ENCODE measurements at regions not wholly inside any gene's neighbourhood (a gene's known extent, or its start where the extent isn't known, plus 50 kb on each side); places are given as distances from the start of the nearest gene placed in this dataset.
A peak's percentile ranks its signal among the peaks of the same experiment; 100 is the strongest.

- DNase-seq (ENCODE audit: low read depth): no peak
Measured at GRCh38 chr3:109804697-109805096, 467.4 kb upstream of the DPPA4 start.

- peak; percentile 86 for DNase-seq (ENCODE audit: low read depth)
Measured at GRCh38 chr3:109806929-109807328, 469.6 kb upstream of the DPPA4 start.

DNA sequence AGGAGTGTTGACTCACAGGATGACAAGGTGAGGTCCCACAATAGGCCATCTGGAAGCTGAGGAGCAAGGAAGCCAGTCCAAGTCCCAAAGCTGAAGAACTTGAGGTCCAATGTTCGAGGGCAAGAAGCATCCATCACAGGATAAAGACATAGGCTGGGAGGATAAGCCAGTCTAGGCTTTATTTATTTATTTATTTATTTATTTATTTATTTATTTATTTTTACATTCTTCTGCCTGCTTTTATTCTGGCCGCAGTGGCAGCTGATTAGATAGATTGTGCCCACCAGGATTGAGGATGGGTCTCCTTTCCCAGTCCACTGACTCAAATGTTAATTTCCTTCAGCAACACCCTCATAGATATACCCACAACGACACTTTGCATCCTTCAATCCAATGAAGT, 472.2 kb upstream of the DPPA4 start:
- no peak for DNase-seq (ENCODE audit: low read depth)

DNA sequence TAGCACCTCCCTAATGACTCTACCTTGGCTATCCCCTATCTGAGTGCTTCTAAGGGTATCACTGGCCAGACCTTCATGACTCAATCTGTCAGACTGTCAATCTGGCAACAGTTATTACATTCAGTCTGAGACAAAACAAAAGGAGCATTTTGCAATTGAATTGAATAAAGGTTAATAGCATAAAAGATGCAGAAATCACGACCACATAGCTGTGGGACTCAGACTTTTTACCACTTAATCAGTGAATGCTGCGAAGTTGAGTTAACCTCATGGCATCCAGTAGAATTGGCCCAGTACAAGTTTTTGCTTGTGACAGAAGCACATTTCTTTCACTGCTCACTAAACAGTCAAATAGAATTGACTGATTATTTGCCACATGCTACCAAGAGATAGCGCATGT, 480.7 kb upstream of the DPPA4 start:
- DNase-seq (ENCODE audit: low read depth): no peak

DNA sequence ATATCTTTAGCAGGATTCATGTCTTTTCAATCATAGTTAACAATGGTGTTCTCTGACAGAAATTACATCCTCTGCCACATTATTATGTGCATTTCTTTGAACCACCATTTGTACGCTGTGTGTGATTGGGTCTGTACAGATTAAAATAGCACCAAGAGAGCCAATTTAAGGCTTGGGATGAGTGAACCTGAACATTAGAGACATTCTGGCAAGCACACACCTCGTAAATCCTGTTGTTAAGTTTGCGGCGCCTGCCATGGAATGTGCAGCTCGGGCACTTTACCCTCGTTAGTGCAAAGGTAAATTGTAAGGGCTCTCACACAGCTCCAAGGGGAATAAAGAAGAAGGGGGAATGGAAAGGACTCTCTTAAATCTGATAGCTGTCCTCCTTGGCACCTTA, 482.4 kb upstream of the DPPA4 start:
- DNase-seq (ENCODE audit: low read depth): no peak

- no peak for DNase-seq (ENCODE audit: low read depth)
Measured at GRCh38 chr3:109825971-109826810, 488.8 kb upstream of the DPPA4 start.

GRCh38 chr3:109831403-109831802, 494.1 kb upstream of the DPPA4 start:
- no peak for DNase-seq (ENCODE audit: low read depth)

GRCh38 chr3:109835958-109836357, 498.6 kb upstream of the DPPA4 start:
- no peak for DNase-seq (ENCODE audit: low read depth)

DNA sequence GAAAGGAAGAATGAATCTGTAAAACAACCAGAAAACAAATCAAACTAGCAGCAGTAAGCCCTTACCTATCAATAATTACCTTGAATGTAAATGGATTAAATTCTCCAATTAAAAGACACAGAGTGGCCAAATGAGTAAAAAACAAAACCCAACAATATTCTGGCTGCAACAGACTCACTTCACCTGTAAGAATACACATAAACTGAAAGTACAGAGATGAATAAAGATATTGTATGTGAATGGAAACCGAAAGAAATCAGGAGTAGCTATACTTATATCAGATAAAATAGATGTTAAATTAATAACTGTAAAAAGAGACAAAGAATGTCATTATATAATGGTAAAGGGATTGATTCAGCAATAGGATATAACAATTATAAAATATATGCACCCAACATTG, 514.5 kb upstream of the DPPA4 start:
- DNase-seq (ENCODE audit: low read depth): no peak

GRCh38 chr3:109852283-109852682, 514.9 kb upstream of the DPPA4 start:
- DNase-seq (ENCODE audit: low read depth): no peak

- DNase-seq (ENCODE audit: low read depth): peak; percentile 17
Measured at GRCh38 chr3:109853077-109853731, 515.9 kb upstream of the DPPA4 start.

DNA sequence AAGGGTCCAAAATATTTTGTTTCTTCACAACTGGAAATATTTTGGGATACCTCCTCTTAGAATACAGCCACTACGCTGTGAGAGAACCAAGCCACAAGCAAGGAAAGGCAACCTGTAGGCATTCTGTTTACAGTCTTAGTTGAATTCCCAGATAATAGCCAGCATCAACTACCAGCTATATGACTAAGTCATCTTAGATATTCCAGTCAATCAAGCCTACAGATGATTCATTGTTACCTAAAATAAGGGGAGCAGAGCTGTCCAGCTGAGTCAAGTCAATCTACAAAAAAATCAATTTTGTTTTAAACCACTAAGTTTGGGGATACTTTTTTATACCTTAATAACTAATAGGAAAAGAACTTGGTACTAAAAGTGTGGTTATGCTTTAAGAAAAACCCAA, 526.4 kb upstream of the DPPA4 start:
- DNase-seq (ENCODE audit: low read depth): no peak

GRCh38 chr3:109864452-109864851, 527.1 kb upstream of the DPPA4 start:
- DNase-seq (ENCODE audit: low read depth): no peak

DNA sequence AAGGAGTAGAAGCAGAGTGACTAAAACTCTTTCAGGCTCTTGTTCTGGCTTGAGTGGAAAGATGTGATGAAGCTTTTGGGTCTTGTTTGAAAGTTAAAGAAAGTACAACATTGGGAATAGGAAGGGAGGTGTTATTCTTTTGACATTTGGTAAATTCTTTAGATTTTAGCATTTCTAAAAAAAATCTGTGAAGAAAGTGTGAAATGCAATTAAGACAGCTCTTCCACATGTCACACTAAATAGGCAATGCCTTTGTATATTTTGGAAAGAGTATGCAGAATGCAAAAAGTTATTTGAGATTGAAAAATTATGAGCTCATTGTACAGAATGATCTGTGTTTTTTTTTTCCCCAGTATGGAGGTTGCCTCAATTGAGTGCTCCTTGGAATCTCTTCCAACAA, 532.2 kb upstream of the DPPA4 start:
- DNase-seq (ENCODE audit: low read depth): no peak

GRCh38 chr3:109874896-109875708, 537.8 kb upstream of the DPPA4 start:
- peak; percentile 73 for DNase-seq (ENCODE audit: low read depth)

DNA sequence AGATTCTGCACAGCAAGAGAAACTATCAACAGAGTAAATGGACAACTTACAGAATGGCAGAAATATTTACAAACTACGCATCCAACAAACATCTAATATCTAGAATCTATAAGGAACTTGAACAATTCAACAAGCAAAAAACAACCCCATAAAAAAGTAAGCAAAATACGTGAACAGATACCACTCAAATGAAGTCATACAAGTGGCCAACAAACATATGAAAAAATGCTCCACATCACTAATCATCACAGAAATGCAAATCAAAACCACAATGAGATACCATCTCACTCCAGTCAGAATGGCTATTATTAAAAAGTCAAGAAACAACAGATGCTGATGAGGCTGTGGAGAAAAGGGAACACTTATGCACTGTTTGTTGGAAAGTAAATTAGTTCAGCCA, 540.3 kb upstream of the DPPA4 start:
- DNase-seq (ENCODE audit: low read depth): peak; percentile 52

DNA sequence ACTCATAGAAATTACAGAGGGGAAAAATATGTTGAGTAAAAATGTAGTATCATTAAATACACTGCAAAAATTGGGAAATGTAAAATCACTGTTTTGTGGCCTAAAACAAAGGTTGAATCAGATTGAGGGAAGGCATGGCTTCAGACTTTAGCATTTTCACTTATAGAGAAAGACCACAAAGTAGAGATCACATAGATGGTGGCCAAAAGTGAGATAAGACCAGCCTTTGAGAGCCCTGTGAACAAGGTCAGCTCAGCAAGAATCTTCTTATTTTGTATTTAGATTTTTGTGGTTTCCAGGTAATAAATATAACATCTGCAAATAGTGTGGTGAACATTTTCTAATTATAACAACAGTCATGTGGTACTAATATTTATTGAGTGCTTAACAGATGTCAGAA, 544.8 kb upstream of the DPPA4 start:
- DNase-seq (ENCODE audit: low read depth): no peak

DNA sequence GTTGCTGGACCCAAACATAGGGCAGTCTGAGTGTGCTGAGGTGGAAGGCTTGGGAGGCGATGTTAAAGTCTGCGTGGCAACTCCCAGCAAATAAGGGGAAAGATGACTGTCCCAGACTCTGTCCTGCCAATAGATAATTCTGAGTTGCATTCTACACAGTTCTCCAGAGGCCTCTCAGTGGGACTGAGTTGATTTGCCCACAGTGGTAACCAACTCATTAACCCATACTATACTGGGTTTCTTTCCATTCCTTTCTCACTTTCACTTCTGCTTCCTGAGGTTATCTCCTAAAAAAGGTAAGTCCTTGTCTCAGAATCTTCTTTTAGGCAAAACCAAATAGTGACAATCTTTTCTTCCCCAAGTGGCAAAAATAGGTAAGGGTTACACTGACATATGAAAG, 549.9 kb upstream of the DPPA4 start:
- no peak for DNase-seq (ENCODE audit: low read depth)

- DNase-seq (ENCODE audit: low read depth): no peak
Measured at GRCh38 chr3:109888026-109888425, 550.7 kb upstream of the DPPA4 start.

- no peak for DNase-seq (ENCODE audit: low read depth)
Measured at GRCh38 chr3:109897734-109898133, 560.4 kb upstream of the DPPA4 start.

DNA sequence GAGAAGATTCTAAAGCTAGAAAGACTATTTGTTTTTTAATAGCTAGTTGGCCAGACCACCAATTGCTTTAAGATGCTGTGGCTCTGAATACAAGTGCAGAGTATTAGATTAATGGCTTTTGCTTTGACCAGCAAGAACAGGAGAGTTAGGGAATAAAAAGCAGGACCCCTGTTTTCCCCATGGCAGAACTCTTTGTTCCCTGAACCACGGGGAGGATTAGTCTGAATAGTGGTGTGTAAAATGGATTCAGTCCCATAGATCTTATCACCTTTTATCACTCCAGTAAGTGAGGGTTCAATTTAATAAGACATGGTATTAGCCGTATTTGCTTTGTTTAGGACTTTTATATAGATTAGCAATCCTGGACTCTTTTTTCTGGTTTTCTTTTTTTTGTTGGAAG, 562.6 kb upstream of the DPPA4 start:
- DNase-seq (ENCODE audit: low read depth): no peak

GRCh38 chr3:109900783-109901182, 563.4 kb upstream of the DPPA4 start:
- no peak for DNase-seq (ENCODE audit: low read depth)

GRCh38 chr3:109902549-109902948, 565.2 kb upstream of the DPPA4 start:
- no peak for DNase-seq (ENCODE audit: low read depth)

All from M059J (cell line).